WTC11 (cell line): ENCODE measurements at regions not wholly inside any gene's neighbourhood (a gene's known extent, or its start where the extent isn't known, plus 50 kb on each side); places are given as distances from the start of the nearest gene placed in this dataset.

Experiments used
- ATAC-seq: fragments of 200-7000 bp; cut with Tn5 transposase; 2 replicates; pipeline ENCODE4 v1.10.0; 2021; ENCODE audit warnings: mild to moderate bottlenecking, moderate library complexity
- CTCF ChIA-PET: fragments of 300-600 bp; sonication (Branson Sonifier 250); formaldehyde crosslinking; loops from one replicate; lab custom pipeline; 2021; ENCODE audit warnings: antibody characterized with exemption; lab: Charles Lee
- POLR2A ChIA-PET: fragments of 350-600 bp; sonication (Branson Sonifier 250); formaldehyde crosslinking; loops from one replicate; lab custom pipeline; 2021; ENCODE audit warnings: antibody characterized with exemption; lab: Charles Lee
- DNase-seq: peaks from one replicate; pipeline ENCODE4 v3.0.0; 2021; ENCODE audit warnings: low spot score
- H3K27ac Mint-ChIP-seq: 2 replicates; pipeline ENCODE4 v1.8.0; 2021; ENCODE audit warnings: mixed read lengths
- H3K27me3 Mint-ChIP-seq: 2 replicates; pipeline ENCODE4 v1.8.0; 2021; ENCODE audit warnings: low read depth, mild to moderate bottlenecking, moderate library complexity, mixed read lengths
- H3K36me3 Mint-ChIP-seq: 2 replicates; pipeline ENCODE4 v1.8.0; 2021; ENCODE audit warnings: mixed read lengths
- H3K4me1 Mint-ChIP-seq: 2 replicates; pipeline ENCODE4 v1.8.0; 2022; ENCODE audit warnings: mixed read lengths
- H3K4me3 Mint-ChIP-seq: 2 replicates; pipeline ENCODE4 v1.8.0; 2021; ENCODE audit warnings: mild to moderate bottlenecking, moderate library complexity, mixed read lengths
- H3K9me3 Mint-ChIP-seq: 2 replicates; pipeline ENCODE4 v1.8.0; 2021; ENCODE audit warnings: mixed read lengths
- E2F1 ChIP-seq: sonication (generic); formaldehyde crosslinking; IDR thresholded peaks from 2 replicates; pipeline ENCODE4 v1.8.0; 2022; ENCODE audit warnings: mild to moderate bottlenecking, missing genetic modification reagents
- ERG ChIP-seq: fragments of 250-450 bp; sonication (Bioruptor Pico); IDR thresholded peaks from 2 replicates; pipeline ENCODE4 v1.8.0; 2021; ENCODE audit warnings: mild to moderate bottlenecking
- FOXP1 ChIP-seq: sonication (generic); formaldehyde crosslinking; IDR thresholded peaks from 2 replicates; pipeline ENCODE4 v1.8.0; 2022; ENCODE audit warnings: missing genetic modification reagents, mild to moderate bottlenecking, moderate library complexity, borderline replicate concordance
- HMGA2 ChIP-seq: fragments of 250-450 bp; sonication (Bioruptor Pico); IDR thresholded peaks from 2 replicates; pipeline ENCODE4 v1.4.0; 2021; ENCODE audit warnings: mild to moderate bottlenecking, moderate library complexity
- IRF1 ChIP-seq: sonication (generic); formaldehyde crosslinking; IDR thresholded peaks from 2 replicates; pipeline ENCODE4 v1.8.0; 2023; ENCODE audit warnings: missing genetic modification reagents
- MLX ChIP-seq: sonication (generic); formaldehyde crosslinking; IDR thresholded peaks from 2 replicates; pipeline ENCODE4 v1.8.1; 2023; ENCODE audit warnings: mild to moderate bottlenecking, missing genetic modification reagents, moderate library complexity
- NFATC4 ChIP-seq: fragments of 250-450 bp; sonication (Bioruptor Pico); IDR thresholded peaks from 2 replicates; pipeline ENCODE4 v1.9.0; 2021; ENCODE audit warnings: mild to moderate bottlenecking
- SMAD4 ChIP-seq: sonication (generic); formaldehyde crosslinking; IDR thresholded peaks from 2 replicates; pipeline ENCODE4 v1.8.0; 2022; ENCODE audit warnings: mild to moderate bottlenecking, missing genetic modification reagents
- STAT6 ChIP-seq: sonication (generic); formaldehyde crosslinking; conservative IDR thresholded peaks from 2 replicates; pipeline ENCODE4 v1.8.1; 2023; ENCODE audit warnings: mild to moderate bottlenecking, low read depth, missing genetic modification reagents, moderate library complexity
- ZBTB21 ChIP-seq: sonication (generic); formaldehyde crosslinking; IDR thresholded peaks from 2 replicates; pipeline ENCODE4 v1.8.1; 2023; ENCODE audit warnings: mild to moderate bottlenecking, missing genetic modification reagents, borderline replicate concordance
- ZMAT4 ChIP-seq: fragments of 250-450 bp; sonication (Bioruptor Pico); IDR thresholded peaks from 2 replicates; pipeline ENCODE4 v1.9.0; 2021; ENCODE audit warnings: mild to moderate bottlenecking
- ZNF121 ChIP-seq: sonication (generic); formaldehyde crosslinking; IDR thresholded peaks from 2 replicates; pipeline ENCODE4 v1.8.0; 2023; ENCODE audit warnings: missing genetic modification reagents
- ZNF263 ChIP-seq: sonication (generic); formaldehyde crosslinking; IDR thresholded peaks from 2 replicates; pipeline ENCODE4 v1.8.1; 2022; ENCODE audit warnings: low read depth, mild to moderate bottlenecking, moderate library complexity, missing genetic modification reagents
- ZNF317 ChIP-seq: sonication (generic); formaldehyde crosslinking; IDR thresholded peaks from 2 replicates; pipeline ENCODE4 v1.8.1; 2023; ENCODE audit warnings: low read depth, mild to moderate bottlenecking, moderate library complexity, missing genetic modification reagents, borderline replicate concordance
- ZNF425 ChIP-seq: fragments of 250-450 bp; sonication (Bioruptor Pico); conservative IDR thresholded peaks from 2 replicates; pipeline ENCODE4 v1.9.0; 2021; ENCODE audit warnings: mild to moderate bottlenecking

- no peak for TF ChIP-seq HMGA2 (CRISPR knock-in tag)
- no peak for TF ChIP-seq ZNF121 (CRISPR knock-in tag)
- TF ChIP-seq ERG (CRISPR knock-in tag), result no peak
- TF ChIP-seq SMAD4 (CRISPR knock-in tag), result no peak
- no peak for TF ChIP-seq STAT6 (CRISPR knock-in tag)
- no peak for TF ChIP-seq ZBTB21 (CRISPR knock-in tag)
- TF ChIP-seq E2F1 (CRISPR knock-in tag), result no peak
- TF ChIP-seq MLX (CRISPR knock-in tag), result no peak
- no peak for TF ChIP-seq IRF1 (CRISPR knock-in tag)
- no peak for TF ChIP-seq ZMAT4 (CRISPR knock-in tag)
Observed at GRCh38 chr5:148937830-148938521, 111.6 kb downstream of the ADRB2 start (continued).

GRCh38 chr5:148938522-148938882 is 112.1 kb downstream of the ADRB2 start:
- peaks cover 29% of the 10 kb centered on the region for H3K4me1 Mint-ChIP-seq
- H3K4me3 Mint-ChIP-seq, result no peak overlapping the region

More at GRCh38 chr5:148938522-148938882, 112.1 kb downstream of the ADRB2 start:
- no peak overlapping the region for H3K27ac Mint-ChIP-seq
- ChIA-PET POLR2A (no interaction called here), CTCF (no interaction called here)
- H3K9me3 Mint-ChIP-seq, result 0 out of 2 replicates have a peak, but pooled peaks cover 3% of the 10 kb centered on the region
- peaks cover 3% of the 10 kb centered on the region; the same call in 1 of the 2 replicates for H3K27me3 Mint-ChIP-seq
- TF ChIP-seq FOXP1 (CRISPR knock-in tag) (no peak), ZNF317 (CRISPR knock-in tag) (no peak), NFATC4 (CRISPR knock-in tag) (no peak), ZNF425 (no peak), STAT6 (CRISPR knock-in tag) (no peak), ZNF263 (CRISPR knock-in tag) (no peak)
- no peak for DNase-seq
- peaks cover 3% of the 10 kb centered on the region; the same call in 1 of the 2 replicates for H3K36me3 Mint-ChIP-seq
- ATAC-seq, result no peak
